AG10803 (cell line): ENCODE measurements at regions not wholly inside any gene's neighbourhood (a gene's known extent, or its start where the extent isn't known, plus 50 kb on each side); places are given as distances from the start of the nearest gene placed in this dataset.

Source experiments
- DNase-seq: peaks from one replicate; pipeline ENCODE4 v3.0.0; 2010; ENCODE audit warnings: low read depth
- H3K4me3 ChIP-seq: 2 replicates; pipeline ENCODE4 v1.5.1; 2011; ENCODE audit warnings: mild to moderate bottlenecking, low read length, control low read depth
- CTCF ChIP-seq: conservative IDR thresholded peaks from 2 replicates; pipeline ENCODE4 v1.5.1; 2011; ENCODE audit warnings: mild to moderate bottlenecking, low read length, control low read depth, inconsistent platforms

GRCh38 chr10:78905015-78905956, 163.5 kb upstream of the ZMIZ1 start:
- DNase-seq: no peak
- no peak for TF ChIP-seq CTCF
- H3K4me3 ChIP-seq: no peak overlapping the region

- TF ChIP-seq CTCF: no peak
- H3K4me3 ChIP-seq: no peak overlapping the region
- DNase-seq: no peak
These were observed 162.8 kb upstream of the ZMIZ1 start for GRCh38 chr10:78905957-78906308.

GRCh38 chr10:78906734-78907390, 161.9 kb upstream of the ZMIZ1 start:
- no peak for TF ChIP-seq CTCF
- no peak for DNase-seq
- H3K4me3 ChIP-seq: no peak overlapping the region

- TF ChIP-seq CTCF: no peak
- DNase-seq: no peak
- H3K4me3 ChIP-seq: no peak overlapping the region
These were observed 161.1 kb upstream of the ZMIZ1 start for GRCh38 chr10:78907551-78908211.

- no peak overlapping the region for H3K4me3 ChIP-seq
- no peak for TF ChIP-seq CTCF
- DNase-seq: no peak
These were observed 159.5 kb upstream of the ZMIZ1 start for GRCh38 chr10:78909221-78909620.

- H3K4me3 ChIP-seq: no peak overlapping the region
- TF ChIP-seq CTCF: no peak
- no peak for DNase-seq
These were observed 158.7 kb upstream of the ZMIZ1 start for GRCh38 chr10:78910021-78910420.
